OCI-LY1 (cell line): ENCODE measurements at regions not wholly inside any gene's neighbourhood (a gene's known extent, or its start where the extent isn't known, plus 50 kb on each side); places are given as distances from the start of the nearest gene placed in this dataset.
"Not testable (repeated sequence)": the region's sequence is repeated elsewhere in the genome, so short reads cannot be mapped to it uniquely, and the experiment has no call there.

Source experiments
- H2AFZ ChIP-seq: fragments of 200-600 bp; sonication (generic), shearing (Covaris generic); 2 replicates; pipeline ENCODE4 v1.6.0; 2014; ENCODE audit warnings: antibody characterized with exemption, mild to moderate bottlenecking, low read length
- H3F3A ChIP-seq: fragments of 200-600 bp; sonication (generic), shearing (Covaris generic); 2 replicates; pipeline ENCODE4 v1.6.0; 2014; ENCODE audit warnings: mild to moderate bottlenecking, antibody characterized with exemption, low read length, moderate library complexity; ENCODE audit not compliant: insufficient read depth
- H3K27ac ChIP-seq: fragments of 200-600 bp; sonication (generic); 2 replicates; pipeline ENCODE4 v1.5.1; 2014; ENCODE audit warnings: low read length, mixed run types, mild to moderate bottlenecking, low read depth; ENCODE audit not compliant: poor library complexity, severe bottlenecking
- H3K27me3 ChIP-seq: fragments of 200-600 bp; sonication (generic); 2 replicates; pipeline ENCODE4 v1.6.0; 2014; ENCODE audit warnings: antibody characterized with exemption, mild to moderate bottlenecking, low read length, moderate library complexity; ENCODE audit not compliant: insufficient read depth
- H3K36me3 ChIP-seq: fragments of 200-600 bp; sonication (generic); 2 replicates; pipeline ENCODE4 v1.6.1; 2014; ENCODE audit warnings: mild to moderate bottlenecking, antibody characterized with exemption, low read length, moderate library complexity, mixed read lengths; ENCODE audit not compliant: insufficient read depth
- H3K4me1 ChIP-seq: fragments of 200-600 bp; sonication (generic); 2 replicates; pipeline ENCODE4 v1.5.1; 2014; ENCODE audit warnings: mild to moderate bottlenecking, low read length, moderate library complexity; ENCODE audit not compliant: insufficient read depth, severe bottlenecking
- H3K4me2 ChIP-seq: fragments of 200-600 bp; sonication (generic), shearing (Covaris generic); 2 replicates; pipeline ENCODE4 v1.6.1; 2014; ENCODE audit warnings: low read length
- H3K4me3 ChIP-seq: fragments of 200-600 bp; sonication (generic); 2 replicates; pipeline ENCODE4 v1.5.1; 2014; ENCODE audit warnings: low read length, low read depth, mild to moderate bottlenecking, mixed read lengths; ENCODE audit not compliant: poor library complexity, severe bottlenecking
- H3K79me2 ChIP-seq: fragments of 200-600 bp; shearing (Covaris generic); 2 replicates; pipeline ENCODE4 v1.6.1; 2016; ENCODE audit warnings: mixed run types, low read length, mixed read lengths; ENCODE audit not compliant: insufficient read depth
- H3K9ac ChIP-seq: fragments of 200-600 bp; sonication (generic), shearing (Covaris generic); 2 replicates; pipeline ENCODE4 v1.6.1; 2014; ENCODE audit warnings: mild to moderate bottlenecking, low read length, mixed read lengths
- H3K9me2 ChIP-seq: fragments of 200-600 bp; sonication (generic), shearing (Covaris generic); 2 replicates; pipeline ENCODE4 v1.6.1; 2014; ENCODE audit warnings: low read depth, mild to moderate bottlenecking, low read length, mixed read lengths
- H3K9me3 ChIP-seq: fragments of 200-600 bp; shearing (Covaris generic); 2 replicates; pipeline ENCODE4 v1.6.1; 2014; ENCODE audit warnings: low read length, mixed read lengths
- H4K20me1 ChIP-seq: fragments of 200-600 bp; sonication (generic), shearing (Covaris generic); 2 replicates; pipeline ENCODE4 v1.6.0; 2016; ENCODE audit warnings: mild to moderate bottlenecking, low read length; ENCODE audit not compliant: insufficient read depth
- EZH2 ChIP-seq: fragments of 200-600 bp; sonication (generic), shearing (Covaris generic); IDR thresholded peaks from 2 replicates; pipeline ENCODE4 v1.8.0; 2017; ENCODE audit warnings: borderline replicate concordance, mixed run types, mild to moderate bottlenecking, antibody characterized with exemption, low read length, moderate library complexity, mixed read lengths
- TF ChIP-seq, protein P1 (sequence below): fragments of 200-600 bp; sonication (generic), shearing (Covaris generic); IDR thresholded peaks from 2 replicates; pipeline ENCODE4 v1.5.1; 2017; ENCODE audit warnings: mild to moderate bottlenecking, antibody characterized with exemption, low read length, moderate library complexity, mixed read lengths

DNA sequence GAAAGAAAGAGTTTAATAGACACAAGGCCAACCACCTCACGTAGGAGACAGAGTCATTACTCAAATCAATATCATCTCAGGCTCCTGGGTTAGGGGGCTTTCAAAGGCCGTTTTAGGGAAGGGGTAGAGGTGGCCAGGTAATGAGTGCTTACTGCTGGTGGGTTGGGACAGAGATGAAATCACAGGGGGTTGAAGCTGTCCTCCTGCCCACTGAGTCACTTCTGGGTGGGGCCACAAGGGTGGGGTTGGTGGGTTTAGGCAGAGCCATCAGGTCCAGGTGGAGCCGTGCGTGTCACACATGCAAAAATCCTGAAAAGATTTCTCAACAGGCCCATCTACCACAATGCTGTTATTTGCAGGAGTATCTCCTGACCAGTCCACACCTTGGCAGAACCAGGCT is 167.0 kb upstream of the EXOC2 start:
- no peaks in the 10 kb centered on the region for H3K79me2 ChIP-seq
- no peak for TF ChIP-seq EZH2
- TF ChIP-seq, protein P1, sequence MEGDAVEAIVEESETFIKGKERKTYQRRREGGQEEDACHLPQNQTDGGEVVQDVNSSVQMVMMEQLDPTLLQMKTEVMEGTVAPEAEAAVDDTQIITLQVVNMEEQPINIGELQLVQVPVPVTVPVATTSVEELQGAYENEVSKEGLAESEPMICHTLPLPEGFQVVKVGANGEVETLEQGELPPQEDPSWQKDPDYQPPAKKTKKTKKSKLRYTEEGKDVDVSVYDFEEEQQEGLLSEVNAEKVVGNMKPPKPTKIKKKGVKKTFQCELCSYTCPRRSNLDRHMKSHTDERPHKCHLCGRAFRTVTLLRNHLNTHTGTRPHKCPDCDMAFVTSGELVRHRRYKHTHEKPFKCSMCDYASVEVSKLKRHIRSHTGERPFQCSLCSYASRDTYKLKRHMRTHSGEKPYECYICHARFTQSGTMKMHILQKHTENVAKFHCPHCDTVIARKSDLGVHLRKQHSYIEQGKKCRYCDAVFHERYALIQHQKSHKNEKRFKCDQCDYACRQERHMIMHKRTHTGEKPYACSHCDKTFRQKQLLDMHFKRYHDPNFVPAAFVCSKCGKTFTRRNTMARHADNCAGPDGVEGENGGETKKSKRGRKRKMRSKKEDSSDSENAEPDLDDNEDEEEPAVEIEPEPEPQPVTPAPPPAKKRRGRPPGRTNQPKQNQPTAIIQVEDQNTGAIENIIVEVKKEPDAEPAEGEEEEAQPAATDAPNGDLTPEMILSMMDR, result no peak
- no peak overlapping the region for H3K9ac ChIP-seq
- H3K27ac ChIP-seq, result no peak overlapping the region
- no peaks in the 10 kb centered on the region for H3K36me3 ChIP-seq
- H3K9me3 ChIP-seq, result no peaks in the 10 kb centered on the region
- H3K4me1 ChIP-seq, result no peaks in the 10 kb centered on the region
- no peaks in the 10 kb centered on the region for H3K27me3 ChIP-seq
- H3K4me3 ChIP-seq, result no peak overlapping the region
- H2AFZ ChIP-seq, result no peak overlapping the region
- no peaks in the 10 kb centered on the region for H3F3A ChIP-seq
- H4K20me1 ChIP-seq, result no peaks in the 10 kb centered on the region
- H3K4me2 ChIP-seq, result no peak overlapping the region
- H3K9me2 ChIP-seq, result no peaks in the 10 kb centered on the region

GRCh38 chr6:854406-855118 is 161.6 kb upstream of the EXOC2 start:
- H3K27ac ChIP-seq, result no peak overlapping the region
- TF ChIP-seq, protein P1, result no peak
- no peak for TF ChIP-seq EZH2

DNA sequence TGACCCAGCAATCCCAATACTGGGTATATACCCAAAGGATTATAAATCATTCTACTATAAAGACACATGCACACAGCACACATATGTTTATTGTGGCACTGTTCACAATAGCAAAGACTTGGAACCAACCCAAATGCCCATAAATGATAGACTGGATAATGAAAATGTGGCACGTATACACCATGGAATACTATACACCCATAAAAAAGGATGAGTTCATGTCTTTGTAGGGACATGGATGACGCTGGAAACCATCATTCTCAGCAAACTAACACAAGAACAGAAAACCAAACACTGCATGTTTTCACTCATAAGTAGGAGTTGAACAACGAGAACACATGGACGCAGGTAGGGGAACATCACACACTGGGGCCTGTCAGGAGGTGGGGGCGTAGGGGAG is 159.3 kb upstream of the EXOC2 start:
- H3K9me2 ChIP-seq, H3K4me1 ChIP-seq, H3K27me3 ChIP-seq, H3K79me2 ChIP-seq, H3K4me2 ChIP-seq, H3K9me3 ChIP-seq, H4K20me1 ChIP-seq, H3K27ac ChIP-seq, H2AFZ ChIP-seq, H3K36me3 ChIP-seq, H3K9ac ChIP-seq, H3F3A ChIP-seq, H3K4me3 ChIP-seq: not testable (repeated sequence)

More at GRCh38 chr6:854406-855118, 161.6 kb upstream of the EXOC2 start:
- no peaks in the 10 kb centered on the region for H3K9me2 ChIP-seq
- no peak overlapping the region for H2AFZ ChIP-seq
- no peak overlapping the region for H3K4me2 ChIP-seq
- H3K4me1 ChIP-seq, result no peaks in the 10 kb centered on the region
- H3K9me3 ChIP-seq, result no peaks in the 10 kb centered on the region
- H3K27me3 ChIP-seq, result no peaks in the 10 kb centered on the region
- H3K79me2 ChIP-seq, result no peaks in the 10 kb centered on the region
- no peak overlapping the region for H3K9ac ChIP-seq
- H3K4me3 ChIP-seq, result no peak overlapping the region
- H4K20me1 ChIP-seq, result no peaks in the 10 kb centered on the region
- no peaks in the 10 kb centered on the region for H3K36me3 ChIP-seq
- H3F3A ChIP-seq, result no peaks in the 10 kb centered on the region

- H3K27ac ChIP-seq, result no peak overlapping the region
- H3K27me3 ChIP-seq, result no peaks in the 10 kb centered on the region; the same call in 1 of the 2 replicates
- H3K36me3 ChIP-seq, result no peaks in the 10 kb centered on the region
- TF ChIP-seq EZH2, result no peak
- TF ChIP-seq, protein P1, result no peak
- no peaks in the 10 kb centered on the region for H3K9me2 ChIP-seq
- H3K4me3 ChIP-seq, result no peak overlapping the region
- H3K4me1 ChIP-seq, result no peaks in the 10 kb centered on the region
- H3K4me2 ChIP-seq, result no peak overlapping the region
- no peaks in the 10 kb centered on the region for H3F3A ChIP-seq
- H4K20me1 ChIP-seq, result no peaks in the 10 kb centered on the region
- no peaks in the 10 kb centered on the region for H3K79me2 ChIP-seq
- no peaks in the 10 kb centered on the region for H3K9me3 ChIP-seq
- H2AFZ ChIP-seq, result no peak overlapping the region
- no peak overlapping the region for H3K9ac ChIP-seq
Observed at GRCh38 chr6:849075-849506, 156.2 kb upstream of the EXOC2 start.
